ENCODE measurements at regions not wholly inside any gene's neighbourhood (a gene's known extent, or its start where the extent isn't known, plus 50 kb on each side); places are given as distances from the start of the nearest gene placed in this dataset.
"Not testable (repeated sequence)": the region's sequence is repeated elsewhere in the genome, so short reads cannot be mapped to it uniquely, and the experiment has no call there.

GRCh38 chr1:38647341-38647740 lies 212.2 kb downstream of the RRAGC start:
- H3K4me3 Mint-ChIP-seq; H3K27ac Mint-ChIP-seq; H3K36me3 Mint-ChIP-seq (ENCODE audit: low read depth); H3K9me3 Mint-ChIP-seq; ATAC-seq (replicated peaks); H3K4me1 Mint-ChIP-seq: not testable (repeated sequence)
- H3K27me3 Mint-ChIP-seq: peaks cover 21% of the 10 kb centered on the region

GRCh38 chr1:38644092-38644491 lies 215.5 kb downstream of the RRAGC start:
- Mint-ChIP-seq H3K9me3 (no peaks in the 10 kb centered on the region), H3K27me3 (peaks cover 21% of the 10 kb centered on the region), H3K4me1 (no peaks in the 10 kb centered on the region), H3K36me3 (ENCODE audit: low read depth) (no peaks in the 10 kb centered on the region), H3K27ac (no peak overlapping the region), H3K4me3 (no peak overlapping the region)
- ATAC-seq (replicated peaks): no peak

GRCh38 chr1:38641661-38642060 lies 217.9 kb downstream of the RRAGC start:
- ATAC-seq (replicated peaks): no peak
- Mint-ChIP-seq H3K9me3 (no peaks in the 10 kb centered on the region), H3K4me3 (no peak overlapping the region), H3K4me1 (no peaks in the 10 kb centered on the region), H3K27me3 (peaks cover 27% of the 10 kb centered on the region), H3K27ac (no peak overlapping the region), H3K36me3 (ENCODE audit: low read depth) (no peaks in the 10 kb centered on the region)

GRCh38 chr1:38640371-38640770 lies 219.2 kb downstream of the RRAGC start:
- no peak overlapping the region for H3K4me3 Mint-ChIP-seq
- H3K9me3 Mint-ChIP-seq: no peaks in the 10 kb centered on the region
- peaks cover 33% of the 10 kb centered on the region for H3K27me3 Mint-ChIP-seq
- no peaks in the 10 kb centered on the region for H3K4me1 Mint-ChIP-seq
- ATAC-seq (replicated peaks): no peak
- no peak overlapping the region for H3K27ac Mint-ChIP-seq
- no peaks in the 10 kb centered on the region for H3K36me3 Mint-ChIP-seq (ENCODE audit: low read depth)

GRCh38 chr1:38628241-38628640 lies 231.3 kb downstream of the RRAGC start:
- no peak overlapping the region for H3K27ac Mint-ChIP-seq
- H3K36me3 Mint-ChIP-seq (ENCODE audit: low read depth): no peaks in the 10 kb centered on the region
- peaks cover 3% of the 10 kb centered on the region for H3K9me3 Mint-ChIP-seq
- peaks cover 26% of the 10 kb centered on the region for H3K27me3 Mint-ChIP-seq
- no peak for ATAC-seq (replicated peaks)
- no peak overlapping the region for H3K4me3 Mint-ChIP-seq
- no peaks in the 10 kb centered on the region for H3K4me1 Mint-ChIP-seq

GRCh38 chr1:38625939-38626338 lies 233.6 kb downstream of the RRAGC start:
- no peak overlapping the region for H3K27ac Mint-ChIP-seq
- no peaks in the 10 kb centered on the region for H3K36me3 Mint-ChIP-seq (ENCODE audit: low read depth)
- peaks cover 10% of the 10 kb centered on the region for H3K27me3 Mint-ChIP-seq
- H3K4me1 Mint-ChIP-seq: no peaks in the 10 kb centered on the region
- H3K9me3 Mint-ChIP-seq: no peaks in the 10 kb centered on the region
- ATAC-seq (replicated peaks): no peak
- no peak overlapping the region for H3K4me3 Mint-ChIP-seq

- Mint-ChIP-seq H3K27ac (no peak overlapping the region), H3K9me3 (no peaks in the 10 kb centered on the region), H3K4me1 (no peaks in the 10 kb centered on the region), H3K27me3 (peaks cover 7% of the 10 kb centered on the region), H3K4me3 (no peak overlapping the region), H3K36me3 (ENCODE audit: low read depth) (no peaks in the 10 kb centered on the region)
- no peak for ATAC-seq (replicated peaks)
Observed at GRCh38 chr1:38624336-38625039, 235.1 kb downstream of the RRAGC start.

GRCh38 chr1:38623529-38623928 lies 236.0 kb downstream of the RRAGC start:
- peaks cover 12% of the 10 kb centered on the region for H3K27me3 Mint-ChIP-seq
- no peaks in the 10 kb centered on the region for H3K36me3 Mint-ChIP-seq (ENCODE audit: low read depth)
- H3K27ac Mint-ChIP-seq: no peak overlapping the region
- H3K4me3 Mint-ChIP-seq: no peak overlapping the region
- H3K9me3 Mint-ChIP-seq: no peaks in the 10 kb centered on the region
- no peaks in the 10 kb centered on the region for H3K4me1 Mint-ChIP-seq
- no peak for ATAC-seq (replicated peaks)

GRCh38 chr1:38622197-38622596 lies 237.4 kb downstream of the RRAGC start:
- ATAC-seq (replicated peaks): no peak
- H3K27ac Mint-ChIP-seq: no peak overlapping the region

GRCh38 chr1:38616846-38617245 lies 242.7 kb downstream of the RRAGC start:
- H3K4me3 Mint-ChIP-seq: no peak overlapping the region
- H3K27me3 Mint-ChIP-seq: peaks cover 33% of the 10 kb centered on the region
- H3K9me3 Mint-ChIP-seq: no peaks in the 10 kb centered on the region
- H3K36me3 Mint-ChIP-seq (ENCODE audit: low read depth): no peaks in the 10 kb centered on the region
- H3K4me1 Mint-ChIP-seq: no peaks in the 10 kb centered on the region
- no peak overlapping the region for H3K27ac Mint-ChIP-seq
- no peak for ATAC-seq (replicated peaks)

More at GRCh38 chr1:38622197-38622596, 237.4 kb downstream of the RRAGC start:
- H3K4me3 Mint-ChIP-seq: no peak overlapping the region
- peaks cover 16% of the 10 kb centered on the region for H3K27me3 Mint-ChIP-seq
- no peaks in the 10 kb centered on the region for H3K9me3 Mint-ChIP-seq
- no peaks in the 10 kb centered on the region for H3K36me3 Mint-ChIP-seq (ENCODE audit: low read depth)
- H3K4me1 Mint-ChIP-seq: no peaks in the 10 kb centered on the region

GRCh38 chr1:38615680-38616079 lies 243.9 kb downstream of the RRAGC start:
- Mint-ChIP-seq H3K27ac (no peak overlapping the region), H3K4me3 (no peak overlapping the region), H3K9me3 (no peaks in the 10 kb centered on the region), H3K27me3 (peaks cover 34% of the 10 kb centered on the region), H3K36me3 (ENCODE audit: low read depth) (no peaks in the 10 kb centered on the region), H3K4me1 (no peaks in the 10 kb centered on the region)
- ATAC-seq (replicated peaks): no peak

GRCh38 chr1:38614861-38615260 lies 244.7 kb downstream of the RRAGC start:
- no peak for ATAC-seq (replicated peaks)
- H3K4me3 Mint-ChIP-seq: no peak overlapping the region
- no peak overlapping the region for H3K27ac Mint-ChIP-seq

GRCh38 chr1:38613996-38614395 lies 245.6 kb downstream of the RRAGC start:
- Mint-ChIP-seq H3K36me3 (ENCODE audit: low read depth) (no peaks in the 10 kb centered on the region), H3K27ac (no peak overlapping the region), H3K4me1 (no peaks in the 10 kb centered on the region), H3K9me3 (no peaks in the 10 kb centered on the region), H3K27me3 (peaks cover 37% of the 10 kb centered on the region), H3K4me3 (no peak overlapping the region)
- ATAC-seq (replicated peaks): no peak

More at GRCh38 chr1:38614861-38615260, 244.7 kb downstream of the RRAGC start:
- Mint-ChIP-seq H3K27me3 (peaks cover 36% of the 10 kb centered on the region), H3K4me1 (no peaks in the 10 kb centered on the region), H3K36me3 (ENCODE audit: low read depth) (no peaks in the 10 kb centered on the region), H3K9me3 (no peaks in the 10 kb centered on the region)

GRCh38 chr1:38612951-38613350 lies 246.6 kb downstream of the RRAGC start:
- Mint-ChIP-seq H3K4me3 (no peak overlapping the region), H3K36me3 (ENCODE audit: low read depth) (no peaks in the 10 kb centered on the region), H3K27ac (no peak overlapping the region), H3K4me1 (no peaks in the 10 kb centered on the region), H3K27me3 (peaks cover 35% of the 10 kb centered on the region), H3K9me3 (no peaks in the 10 kb centered on the region)
- ATAC-seq (replicated peaks): no peak

GRCh38 chr1:38611664-38612211 lies 247.8 kb downstream of the RRAGC start:
- H3K9me3 Mint-ChIP-seq: no peaks in the 10 kb centered on the region
- no peaks in the 10 kb centered on the region for H3K4me1 Mint-ChIP-seq
- H3K4me3 Mint-ChIP-seq: no peak overlapping the region
- ATAC-seq (replicated peaks): no peak
- peaks cover 24% of the 10 kb centered on the region for H3K27me3 Mint-ChIP-seq
- no peaks in the 10 kb centered on the region for H3K36me3 Mint-ChIP-seq (ENCODE audit: low read depth)
- H3K27ac Mint-ChIP-seq: no peak overlapping the region

Data from activated T-helper 17 cell treated with anti-CD3 and anti-CD28 coated beads, Interleukin-2, amount 50 U/mL, for 72 hours (primary cell).